Endothelial cell of umbilical vein (primary cell): ENCODE measurements at regions not wholly inside any gene's neighbourhood (a gene's known extent, or its start where the extent isn't known, plus 50 kb on each side); places are given as distances from the start of the nearest gene placed in this dataset.
A peak's percentile ranks its signal among the peaks of the same experiment; 100 is the strongest.

ENCODE experiments used
- BruUV-seq: library from RNA; stranded (reverse); fragments of 400-500 nt; replicated peaks from 2 replicates; lab custom pipeline; 2021; lab: Mats Ljungman, UMichigan
- CTCF ChIA-PET: fragments of 300-600, 350-600 bp; sonication (Branson Sonifier 250); formaldehyde crosslinking; loops from one replicate; lab custom pipeline; 2021; ENCODE audit warnings: antibody characterized with exemption, inconsistent platforms; lab: Charles Lee
- POLR2A ChIA-PET: fragments of 300-600, 350-600 bp; sonication (Branson Sonifier 250); formaldehyde crosslinking; loops from one replicate; lab custom pipeline; 2021; ENCODE audit warnings: antibody characterized with exemption, inconsistent platforms; lab: Charles Lee
- DNase-seq: peaks from one replicate; pipeline ENCODE4 v3.0.0-alpha.2; 2011; ENCODE audit warnings: low read depth, low spot score
- FAIRE-seq: peaks from 2 replicates; lab custom pipeline; 2011; peaks lifted over from hg19 to GRCh38; lab: Jason Lieb, UNC
- H2AFZ ChIP-seq: 2 replicates; pipeline ENCODE4 v1.6.0; 2012; ENCODE audit warnings: low read depth, low read length, control low read depth, inconsistent platforms
- H3K27ac ChIP-seq: 2 replicates; pipeline ENCODE4 v1.5.1; 2011; ENCODE audit warnings: low read depth, mild to moderate bottlenecking, control low read depth, low read length, moderate library complexity; ENCODE audit not compliant: insufficient read depth
- H3K27me3 ChIP-seq, 2 experiments: 2 replicates each; pipeline versions ENCODE4 v1.6.0 to v1.6.1; 2011; ENCODE audit warnings: low read length in 2 of 2, mixed read lengths in 1 of 2; ENCODE audit not compliant: control insufficient read depth in 2 of 2, insufficient read depth in 2 of 2
- H3K36me3 ChIP-seq, 2 experiments: 2 replicates in 1 of 2; 3 replicates in 1 of 2; pipeline ENCODE4 v1.5.1; 2011; ENCODE audit warnings: low read length in 2 of 2, mild to moderate bottlenecking in 1 of 2, moderate library complexity in 1 of 2; ENCODE audit not compliant: control insufficient read depth in 2 of 2, insufficient read depth in 2 of 2; ENCODE audit errors: extremely low read depth in 1 of 2
- H3K4me1 ChIP-seq: 3 replicates; pipeline ENCODE4 v1.5.1; 2011; ENCODE audit warnings: mild to moderate bottlenecking, low read length; ENCODE audit not compliant: control insufficient read depth, insufficient read depth; ENCODE audit errors: extremely low read depth
- H3K4me2 ChIP-seq: 2 replicates; pipeline ENCODE4 v1.6.1; 2011; ENCODE audit warnings: low read length, control low read depth, mixed read lengths; ENCODE audit not compliant: insufficient read depth
- H3K4me3 ChIP-seq, 3 experiments: fragments of 200-600 bp in 1 of 3; sonication (generic), shearing (Covaris generic) in 1 of 3; replicated peaks in 1 of 3; 2 replicates each; pipeline ENCODE4 v1.5.1; 2011 to 2016; ENCODE audit warnings: control low read depth in 3 of 3, low read length in 3 of 3, mild to moderate bottlenecking in 2 of 3, inconsistent platforms in 1 of 3, low read depth in 1 of 3, moderate library complexity in 1 of 3; ENCODE audit not compliant: insufficient read depth in 1 of 3
- H3K79me2 ChIP-seq: 2 replicates; pipeline ENCODE4 v1.6.0; 2012; ENCODE audit warnings: low read length, inconsistent platforms; ENCODE audit not compliant: control insufficient read depth, insufficient read depth
- H3K9ac ChIP-seq: replicated peaks from 2 replicates; pipeline ENCODE3; 2011; ENCODE audit warnings: low read length, control low read depth; ENCODE audit not compliant: insufficient read depth; ENCODE audit errors: extremely low read depth
- H3K9me1 ChIP-seq: replicated peaks from 3 replicates; pipeline ENCODE4 v1.6.0; 2011; ENCODE audit warnings: mild to moderate bottlenecking, low read length; ENCODE audit not compliant: control insufficient read depth, insufficient read depth; ENCODE audit errors: extremely low read depth
- H3K9me3 ChIP-seq: replicated peaks from 2 replicates; pipeline ENCODE4 v1.5.1; 2012; ENCODE audit warnings: low read length, inconsistent platforms; ENCODE audit not compliant: control insufficient read depth, insufficient read depth
- H4K20me1 ChIP-seq: replicated peaks from 2 replicates; pipeline ENCODE3; 2011; ENCODE audit warnings: mild to moderate bottlenecking, low read length; ENCODE audit not compliant: control insufficient read depth, insufficient read depth; ENCODE audit errors: extremely low read depth
- CTCF ChIP-seq, 2 donors: IDR thresholded peaks; 1 replicate in 1 of 2; 2 replicates in 1 of 2; pipeline ENCODE4 v1.5.1; 2011; ENCODE audit warnings: low read length in 2 of 2, mild to moderate bottlenecking in 2 of 2, moderate library complexity in 2 of 2, control low read depth in 1 of 2, inconsistent platforms in 1 of 2, low read depth in 1 of 2; ENCODE audit not compliant: insufficient read depth in 1 of 2; ENCODE audit errors: extremely low read depth in 1 of 2
- EZH2 ChIP-seq: IDR thresholded peaks from 2 replicates; pipeline ENCODE4 v1.6.1; 2012; ENCODE audit warnings: borderline replicate concordance, low read depth, mild to moderate bottlenecking, moderate library complexity, low read length, inconsistent platforms; ENCODE audit not compliant: severe bottlenecking
- FOS ChIP-seq: IDR thresholded peaks from 2 replicates; pipeline ENCODE4 v1.6.1; 2011; ENCODE audit warnings: mild to moderate bottlenecking, low read length, moderate library complexity, borderline replicate concordance; ENCODE audit not compliant: insufficient read depth
- GATA2 ChIP-seq: IDR thresholded peaks from 2 replicates; pipeline ENCODE4 v1.7.0; 2011; ENCODE audit warnings: low read depth, mild to moderate bottlenecking, moderate library complexity, mixed read lengths, low read length; ENCODE audit not compliant: insufficient read length, insufficient read depth
- JUN ChIP-seq: IDR thresholded peaks from 2 replicates; pipeline ENCODE4 v1.6.1; 2011; ENCODE audit warnings: borderline replicate concordance, low read depth; ENCODE audit not compliant: insufficient read length, insufficient read depth
- MYC ChIP-seq: IDR thresholded peaks from one replicate; pipeline ENCODE4 v1.6.1; 2011; ENCODE audit warnings: mild to moderate bottlenecking, low read depth, low read length
- POLR2A ChIP-seq: IDR thresholded peaks from 2 replicates; pipeline ENCODE4 v1.6.1; 2012; ENCODE audit warnings: low read depth, mild to moderate bottlenecking, control low read depth, low read length
- POLR2AphosphoS5 ChIP-seq: IDR thresholded peaks from 2 replicates; pipeline ENCODE4 v1.6.1; 2012; ENCODE audit warnings: low read depth, mild to moderate bottlenecking, control low read depth, low read length, moderate library complexity; ENCODE audit not compliant: insufficient read depth
- dilution Hi-C: fragments of 300-500 bp; cut with MboI; formaldehyde crosslinking; loops from one replicate; pipeline ENCODE4 v1.15.0; 2019; ENCODE audit warnings: low sequenced_read_pairs; ENCODE audit not compliant: extremely low pct_ligation_motif_present
- intact Hi-C: fragments of 100-400 bp; cut with micrococcal nuclease; formaldehyde crosslinking; loops from one replicate; pipeline ENCODE4 v1.10.0; 2022
- TF ChIP-seq, protein P1 (sequence below): IDR thresholded peaks from 2 replicates; pipeline ENCODE4 v1.6.1; 2011; ENCODE audit not compliant: insufficient read depth, insufficient read length

- Histone ChIP-seq H3K9me3 (no peaks in the 10 kb centered on the region), H3K27me3 (no peaks in the 10 kb centered on the region), H2AFZ (peak overlapping the region; percentile 41), H3K4me3 (no peak overlapping the region), H3K9ac (no peak overlapping the region), H3K79me2 (no peaks in the 10 kb centered on the region), H3K4me1 (peaks cover 2% of the 10 kb centered on the region), H4K20me1 (no peaks in the 10 kb centered on the region), H3K36me3 (no peaks in the 10 kb centered on the region), H3K4me2 (no peak overlapping the region), H3K27ac (no peak overlapping the region), H3K9me1 (no peaks in the 10 kb centered on the region)
- no TSS peak for BruUV-seq
- TF ChIP-seq FOS (no peak), POLR2AphosphoS5 (no peak), JUN (no peak), POLR2A (no peak), CTCF (IDR thresholded peaks at IDR 0.05; ENCODE audit: extremely low read depth in 1 of 2, insufficient read depth in 1 of 2, low read depth in 1 of 2, low read length in 2 of 2) (no peak), GATA2 (no peak), MYC (no peak), EZH2 (no peak)
- TF ChIP-seq, protein P1, sequence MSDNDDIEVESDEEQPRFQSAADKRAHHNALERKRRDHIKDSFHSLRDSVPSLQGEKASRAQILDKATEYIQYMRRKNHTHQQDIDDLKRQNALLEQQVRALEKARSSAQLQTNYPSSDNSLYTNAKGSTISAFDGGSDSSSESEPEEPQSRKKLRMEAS, result no peak
- no peak for DNase-seq
- intact Hi-C loops, result no loop called here
- CTCF ChIA-PET, result interaction anchor here (0.9 to 1.5 kb wide), 2 partner anchors 766 to 826 kb away, joined by 3 to 4 read pairs; no protein-coding TSS in a partner anchor
- POLR2A ChIA-PET, result no interaction called here
- peak; percentile 4 for FAIRE-seq
- dilution Hi-C loops, result no loop called here
Observed at GRCh38 chr1:58932859-58933598, 149.2 kb upstream of the JUN start.
